ENCODE measurements at regions not wholly inside any gene's neighbourhood (a gene's known extent, or its start where the extent isn't known, plus 50 kb on each side); places are given as distances from the start of the nearest gene placed in this dataset.

GRCh38 chr16:79728048-79728922 lies 127.7 kb upstream of the MAF start:
- H2AFZ ChIP-seq (ENCODE audit: low read length), result no peak overlapping the region
- TF ChIP-seq EZH2phosphoT487 (IDR thresholded peaks at IDR 0.05; ENCODE audit: borderline replicate concordance), result no peak
- TF ChIP-seq CTCF (conservative IDR thresholded peaks at IDR 0.05; ENCODE audit: low read length), result no peak
- no peak overlapping the region for H3K4me3 ChIP-seq (ENCODE audit: low read length, poor library complexity, severe bottlenecking)
- H3K27me3 ChIP-seq (ENCODE audit: insufficient read depth, low read length, poor library complexity, severe bottlenecking), result no peaks in the 10 kb centered on the region
- H3F3A ChIP-seq (ENCODE audit: low read depth), result no peaks in the 10 kb centered on the region
- H3K4me1 ChIP-seq (ENCODE audit: insufficient read depth, low read length, poor library complexity, severe bottlenecking), result no peaks in the 10 kb centered on the region
- no peaks in the 10 kb centered on the region for H3K9me2 ChIP-seq (replicated peaks; ENCODE audit: low read depth, low read length)
- no peaks in the 10 kb centered on the region for H3K9me3 ChIP-seq (ENCODE audit: insufficient read depth, low read depth, low read length)
- H3K79me2 ChIP-seq (ENCODE audit: insufficient read depth, low read length), result no peaks in the 10 kb centered on the region
- H3K4me2 ChIP-seq (ENCODE audit: low read depth, low read length, poor library complexity, severe bottlenecking), result no peak overlapping the region
- no peaks in the 10 kb centered on the region for H4K20me1 ChIP-seq (ENCODE audit: insufficient read depth, low read length, poor library complexity, severe bottlenecking)
- no peak overlapping the region for H3K9ac ChIP-seq (ENCODE audit: low read depth, low read length, poor library complexity, severe bottlenecking)
- no peaks in the 10 kb centered on the region for H3K36me3 ChIP-seq (ENCODE audit: insufficient read depth, low read length)

DNA sequence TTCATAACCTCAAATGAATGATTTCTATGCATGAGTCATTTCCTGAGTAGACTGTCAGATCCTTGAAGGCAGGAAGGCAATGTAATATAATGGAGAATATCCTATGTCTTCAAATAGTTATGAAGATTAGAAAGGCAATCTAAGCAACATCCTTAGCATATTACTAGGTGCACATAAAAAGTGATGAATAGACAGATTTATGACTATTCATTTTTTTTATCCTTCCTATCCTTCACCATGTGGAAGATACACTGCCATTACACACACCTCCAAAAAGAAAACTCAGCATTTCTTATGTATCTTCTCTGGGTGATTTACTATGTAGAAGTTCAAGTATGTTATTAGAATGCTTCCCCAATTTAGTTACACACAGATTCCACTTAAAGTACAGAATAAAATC lies 126.4 kb upstream of the MAF start:
- H3K79me2 ChIP-seq (ENCODE audit: insufficient read depth, low read length), result no peaks in the 10 kb centered on the region

DNA sequence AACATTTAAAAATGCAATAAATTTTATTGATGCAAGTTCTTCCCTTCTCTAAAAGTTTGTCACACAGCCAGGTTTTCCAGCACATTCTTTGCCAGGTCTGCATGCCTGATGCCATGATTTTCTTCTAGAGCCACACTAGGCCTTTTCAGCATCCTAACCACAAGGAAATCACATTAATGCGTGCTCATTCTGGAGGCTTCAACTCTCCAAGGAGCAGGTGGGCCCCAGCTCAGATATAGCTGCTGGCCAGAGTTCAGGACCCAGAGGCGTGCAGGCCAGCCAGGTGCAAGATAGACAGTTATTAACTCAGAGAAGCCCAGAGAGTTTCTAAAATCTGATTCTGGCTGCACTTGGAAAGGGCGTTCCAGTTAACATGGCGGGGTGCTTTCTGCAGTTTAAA lies 124.5 kb upstream of the MAF start:
- no peak overlapping the region for H2AFZ ChIP-seq (ENCODE audit: low read length)
- no peaks in the 10 kb centered on the region for H3K9me2 ChIP-seq (replicated peaks; ENCODE audit: low read depth, low read length)
- no peaks in the 10 kb centered on the region for H3K27me3 ChIP-seq (ENCODE audit: insufficient read depth, low read length, poor library complexity, severe bottlenecking)
- H3K79me2 ChIP-seq (ENCODE audit: insufficient read depth, low read length), result no peaks in the 10 kb centered on the region
- no peaks in the 10 kb centered on the region for H4K20me1 ChIP-seq (ENCODE audit: insufficient read depth, low read length, poor library complexity, severe bottlenecking)
- H3K36me3 ChIP-seq (ENCODE audit: insufficient read depth, low read length), result no peaks in the 10 kb centered on the region
- H3K4me1 ChIP-seq (ENCODE audit: insufficient read depth, low read length, poor library complexity, severe bottlenecking), result no peaks in the 10 kb centered on the region
- H3F3A ChIP-seq (ENCODE audit: low read depth), result no peaks in the 10 kb centered on the region
- no peaks in the 10 kb centered on the region for H3K9me3 ChIP-seq (ENCODE audit: insufficient read depth, low read depth, low read length)
- no peak overlapping the region for H3K4me3 ChIP-seq (ENCODE audit: low read length, poor library complexity, severe bottlenecking)
- H3K4me2 ChIP-seq (ENCODE audit: low read depth, low read length, poor library complexity, severe bottlenecking), result no peak overlapping the region
- no peak for TF ChIP-seq EZH2phosphoT487 (IDR thresholded peaks at IDR 0.05; ENCODE audit: borderline replicate concordance)
- TF ChIP-seq CTCF (conservative IDR thresholded peaks at IDR 0.05; ENCODE audit: low read length), result no peak
- no peak overlapping the region for H3K9ac ChIP-seq (ENCODE audit: low read depth, low read length, poor library complexity, severe bottlenecking)

More for the DNA sequence above, 126.4 kb upstream of the MAF start:
- no peak for TF ChIP-seq CTCF (conservative IDR thresholded peaks at IDR 0.05; ENCODE audit: low read length)
- no peak for TF ChIP-seq EZH2phosphoT487 (IDR thresholded peaks at IDR 0.05; ENCODE audit: borderline replicate concordance)
- Histone ChIP-seq H3K4me1 (ENCODE audit: insufficient read depth, low read length, poor library complexity, severe bottlenecking) (no peaks in the 10 kb centered on the region), H3K4me2 (ENCODE audit: low read depth, low read length, poor library complexity, severe bottlenecking) (no peak overlapping the region), H3F3A (ENCODE audit: low read depth) (no peaks in the 10 kb centered on the region), H2AFZ (ENCODE audit: low read length) (no peak overlapping the region), H3K9me2 (replicated peaks; ENCODE audit: low read depth, low read length) (no peaks in the 10 kb centered on the region), H4K20me1 (ENCODE audit: insufficient read depth, low read length, poor library complexity, severe bottlenecking) (no peaks in the 10 kb centered on the region), H3K36me3 (ENCODE audit: insufficient read depth, low read length) (no peaks in the 10 kb centered on the region), H3K4me3 (ENCODE audit: low read length, poor library complexity, severe bottlenecking) (no peak overlapping the region), H3K27me3 (ENCODE audit: insufficient read depth, low read length, poor library complexity, severe bottlenecking) (no peaks in the 10 kb centered on the region), H3K9ac (ENCODE audit: low read depth, low read length, poor library complexity, severe bottlenecking) (no peak overlapping the region), H3K9me3 (ENCODE audit: insufficient read depth, low read depth, low read length) (no peaks in the 10 kb centered on the region)
